GM19238 (cell line): ENCODE measurements at regions not wholly inside any gene's neighbourhood (a gene's known extent, or its start where the extent isn't known, plus 50 kb on each side); places are given as distances from the start of the nearest gene placed in this dataset.
"Not testable (repeated sequence)": the region's sequence is repeated elsewhere in the genome, so short reads cannot be mapped to it uniquely, and the experiment has no call there.

ENCODE experiments used
- DNase-seq: peaks from one replicate; pipeline ENCODE4 v3.0.0; 2011; ENCODE audit warnings: low spot score; ENCODE audit not compliant: insufficient read length

DNA sequence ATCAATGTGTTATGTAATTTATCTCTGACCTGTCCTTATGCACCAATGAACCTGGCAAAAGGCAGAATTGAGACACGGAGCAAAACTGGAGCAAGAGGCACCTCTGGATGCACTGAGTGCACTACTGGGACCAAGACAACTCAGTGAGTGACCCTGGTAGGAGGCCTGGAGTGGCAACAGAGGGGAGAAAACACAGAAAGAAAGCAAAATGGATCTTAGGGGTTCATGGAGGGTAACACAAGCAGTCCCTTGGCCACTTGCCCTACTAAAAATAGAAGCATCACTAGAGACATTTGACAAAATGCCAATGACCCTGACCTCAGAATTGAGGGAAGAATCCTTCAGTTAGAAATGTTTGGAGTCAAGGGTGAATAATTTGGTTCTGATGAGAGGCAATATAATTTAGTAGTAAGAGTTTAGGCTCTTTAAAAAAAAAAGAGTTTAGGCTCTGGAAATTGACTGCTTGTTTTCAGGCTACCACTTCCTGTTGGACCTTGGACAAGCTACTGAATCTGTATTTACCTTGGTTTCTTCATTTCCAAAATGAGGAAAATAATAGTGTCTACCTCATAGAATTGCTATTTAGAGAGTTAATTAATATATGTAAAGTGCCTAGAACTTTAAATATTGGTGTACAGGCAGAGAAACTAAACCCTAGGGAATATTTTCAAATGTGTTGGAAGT, 234.9 kb upstream of the TARS1 start:
- DNase-seq, result no peak

DNA sequence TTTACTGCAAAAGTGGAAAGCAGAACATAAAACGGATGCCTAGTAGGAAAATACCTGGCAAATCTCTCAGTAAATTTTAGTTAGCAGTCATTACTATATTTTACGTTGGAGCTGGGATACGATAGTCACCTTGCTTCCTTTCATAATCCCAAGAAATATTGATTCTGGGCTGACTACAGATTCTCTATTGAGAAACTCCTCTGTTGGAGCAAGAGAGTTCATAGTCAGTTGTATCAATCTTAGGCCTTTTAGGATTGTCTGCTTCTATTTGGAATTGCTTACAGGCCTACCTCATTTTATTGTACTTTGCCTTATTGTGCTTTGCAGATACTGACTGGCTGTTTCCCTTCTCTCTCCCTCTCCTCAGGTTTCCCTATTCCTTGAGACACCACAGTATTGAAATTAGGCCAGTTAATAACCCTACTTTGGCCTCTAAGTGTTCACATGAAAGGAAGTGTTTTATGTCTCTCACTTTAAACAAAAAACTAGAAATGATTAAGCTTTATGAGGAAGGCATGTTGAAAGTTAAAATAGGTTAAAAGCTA, 233.7 kb upstream of the TARS1 start:
- DNase-seq, result no peak

DNA sequence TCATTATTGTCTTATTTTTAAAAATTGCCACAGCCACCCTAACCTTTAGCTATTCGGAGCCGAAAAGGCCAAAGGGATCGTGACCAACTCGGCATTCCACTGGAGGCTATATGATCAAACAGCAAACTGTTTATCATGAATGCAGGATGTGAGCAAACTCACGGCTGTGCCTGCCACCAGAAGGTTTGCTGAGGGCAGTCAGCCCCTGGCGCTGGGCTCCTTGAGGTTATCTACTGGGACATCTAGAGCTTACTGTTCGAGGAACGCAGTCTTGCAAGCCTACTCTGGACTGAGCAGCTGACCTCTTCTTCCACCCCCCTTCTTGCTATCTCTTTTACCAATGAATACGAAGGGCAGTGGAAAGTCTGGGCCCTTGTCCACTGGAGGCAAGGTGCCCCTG, 231.5 kb upstream of the TARS1 start:
- DNase-seq, result no peak

DNA sequence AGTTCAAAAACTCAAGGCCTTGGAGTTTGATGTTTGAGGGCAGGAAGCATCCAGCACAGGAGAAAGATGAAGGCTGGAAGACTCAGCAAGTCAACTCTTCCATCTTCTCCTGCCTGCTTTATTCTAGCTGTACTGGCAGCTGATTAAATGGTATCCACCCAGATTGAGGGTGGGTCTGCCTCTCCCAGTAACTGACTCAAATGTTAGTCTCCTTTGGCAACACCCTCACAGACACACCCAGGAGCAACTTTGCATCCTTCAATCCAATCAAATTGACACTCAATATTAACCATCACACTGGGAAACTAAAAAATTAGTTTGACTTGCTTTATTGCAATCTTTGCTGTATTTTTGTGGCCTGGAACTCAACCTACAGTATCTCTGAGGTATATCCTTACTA, 230.5 kb upstream of the TARS1 start:
- DNase-seq, result not testable (repeated sequence)

DNA sequence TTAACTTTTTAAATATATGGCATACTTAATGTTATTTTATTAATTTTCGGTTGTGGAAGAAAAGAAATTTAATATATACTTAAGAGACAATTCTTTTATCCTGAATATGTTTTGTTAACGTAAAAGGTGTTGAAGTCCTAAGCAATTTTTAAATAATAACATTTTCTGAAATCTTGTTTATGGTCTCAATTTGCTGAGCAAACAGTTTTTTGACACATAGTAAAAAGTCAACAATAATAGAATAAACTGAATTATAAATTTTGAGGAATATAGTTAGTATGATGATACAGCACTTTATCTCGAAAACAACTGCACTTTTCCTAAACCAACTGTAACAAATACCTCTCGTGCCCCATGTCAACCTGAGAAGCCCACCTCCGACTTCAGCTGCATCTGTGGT, 229.8 kb upstream of the TARS1 start:
- no peak for DNase-seq

DNA sequence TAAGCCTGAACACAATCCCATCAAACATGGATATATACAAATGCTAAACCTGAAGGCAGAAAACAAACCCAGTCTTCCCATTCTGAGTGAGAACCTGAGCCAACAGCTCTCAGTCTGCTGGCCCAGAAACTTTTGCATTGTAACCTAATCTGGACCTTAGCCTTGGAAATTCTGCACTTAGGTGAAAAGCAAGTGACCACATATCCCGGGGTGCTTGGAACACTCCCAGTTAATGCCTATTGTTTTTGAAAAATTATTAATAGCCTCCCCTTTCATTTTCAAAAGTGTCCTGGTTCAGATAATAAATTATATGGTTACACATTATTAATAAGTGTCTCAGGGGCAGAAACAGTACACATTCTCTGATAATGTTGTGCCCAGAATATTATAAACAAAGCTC, 228.3 kb upstream of the TARS1 start:
- DNase-seq, result no peak

DNA sequence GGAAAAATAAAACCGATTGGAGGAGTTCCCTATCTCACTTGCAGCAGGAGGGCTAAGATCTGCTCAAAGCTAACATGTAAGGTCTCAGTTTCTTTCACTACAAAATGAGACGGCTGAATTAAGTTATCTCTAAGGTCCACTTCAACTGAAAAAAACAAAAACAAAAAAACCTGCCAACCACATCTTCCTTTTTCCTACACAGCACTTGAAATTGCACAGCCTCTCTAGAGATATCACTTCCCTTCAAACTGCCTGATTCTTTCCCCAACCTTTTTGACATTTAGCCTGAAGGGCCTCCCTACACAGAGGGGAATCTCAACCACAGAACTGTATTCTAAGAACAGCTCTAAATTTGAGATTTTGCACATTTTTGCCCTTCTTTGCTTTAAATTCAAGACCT, 227.9 kb upstream of the TARS1 start:
- DNase-seq, result no peak

DNA sequence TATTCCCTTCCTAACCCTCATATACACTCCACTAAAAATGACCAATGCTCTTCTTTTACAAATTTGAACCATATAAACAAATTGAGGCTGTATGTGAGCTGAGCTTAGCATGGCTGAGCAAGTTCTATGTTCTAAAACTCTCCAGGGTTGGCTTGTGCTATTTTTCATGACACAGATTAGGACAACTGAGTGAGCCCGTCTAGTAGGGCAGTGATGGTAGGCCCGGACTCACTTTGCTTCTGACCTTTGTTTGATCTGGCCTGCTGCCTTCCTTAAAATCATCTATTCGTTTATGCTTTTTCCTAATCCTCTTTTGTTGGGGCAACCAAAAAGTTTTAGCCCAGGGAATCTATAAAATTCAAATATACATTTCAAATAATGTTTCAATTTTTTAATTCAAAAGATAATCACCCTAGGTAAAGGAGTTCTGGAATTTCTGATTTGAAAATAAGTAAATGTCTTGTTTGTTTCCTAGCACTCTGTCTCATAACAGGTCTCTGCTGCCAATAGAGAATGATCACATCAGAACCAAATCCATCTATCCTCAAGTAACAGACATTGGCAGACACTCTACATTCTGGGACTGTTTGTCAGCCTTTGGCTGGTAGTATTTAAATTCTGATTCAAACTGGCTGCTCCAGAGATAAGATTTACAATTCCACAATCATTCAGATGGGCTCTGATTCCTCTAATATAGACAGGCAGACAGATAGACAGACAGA, 217.0 kb upstream of the TARS1 start:
- DNase-seq, result no peak

DNA sequence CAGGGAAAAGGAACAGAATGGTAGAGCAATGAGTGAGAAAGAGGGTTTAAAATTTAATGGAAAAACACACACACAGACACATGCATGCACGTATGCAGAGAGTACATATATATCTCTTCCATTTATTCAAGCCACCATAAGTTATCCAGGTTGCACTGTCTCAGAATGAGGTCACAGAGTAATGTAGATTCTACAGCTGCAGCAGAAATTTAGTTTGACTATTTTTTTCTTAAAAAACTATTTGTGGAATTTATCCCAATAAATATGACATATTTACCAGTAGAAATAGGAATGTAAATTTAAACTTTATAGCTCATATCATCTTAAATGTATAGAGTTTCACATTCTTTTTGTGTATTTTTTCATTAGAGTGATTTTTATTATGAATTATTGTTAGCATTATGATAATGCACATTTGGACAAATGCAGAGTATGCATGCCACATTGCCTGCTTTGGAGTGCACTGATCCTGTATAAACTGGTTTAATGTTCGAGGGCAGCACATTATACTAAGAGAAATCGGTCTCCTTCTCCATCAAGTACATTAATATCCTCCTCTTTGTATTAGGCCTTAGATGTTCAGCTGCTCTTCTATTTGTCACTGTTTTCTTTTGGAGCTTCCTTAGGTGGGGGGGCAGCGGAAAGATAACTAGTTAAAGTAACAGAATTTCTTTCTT, 216.3 kb upstream of the TARS1 start:
- no peak for DNase-seq

DNA sequence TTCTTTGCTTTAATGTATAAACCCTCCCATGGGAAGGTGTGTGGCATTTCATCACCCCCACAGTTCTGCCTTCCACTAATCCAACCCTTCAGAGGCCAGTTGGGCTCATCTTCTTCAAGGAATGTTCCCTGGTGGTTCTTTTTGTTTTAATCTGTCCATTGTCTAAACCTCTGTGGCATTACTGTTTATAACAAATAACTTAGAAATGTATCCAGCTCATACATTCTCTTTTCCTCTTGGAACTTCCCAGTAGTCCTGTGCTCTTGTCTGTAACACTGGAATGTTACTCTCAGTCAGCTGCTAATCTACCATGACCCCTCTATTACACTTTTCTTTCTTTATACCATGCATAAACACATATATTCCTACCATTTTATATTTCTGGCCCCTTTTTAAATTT, 213.5 kb upstream of the TARS1 start:
- no peak for DNase-seq

DNA sequence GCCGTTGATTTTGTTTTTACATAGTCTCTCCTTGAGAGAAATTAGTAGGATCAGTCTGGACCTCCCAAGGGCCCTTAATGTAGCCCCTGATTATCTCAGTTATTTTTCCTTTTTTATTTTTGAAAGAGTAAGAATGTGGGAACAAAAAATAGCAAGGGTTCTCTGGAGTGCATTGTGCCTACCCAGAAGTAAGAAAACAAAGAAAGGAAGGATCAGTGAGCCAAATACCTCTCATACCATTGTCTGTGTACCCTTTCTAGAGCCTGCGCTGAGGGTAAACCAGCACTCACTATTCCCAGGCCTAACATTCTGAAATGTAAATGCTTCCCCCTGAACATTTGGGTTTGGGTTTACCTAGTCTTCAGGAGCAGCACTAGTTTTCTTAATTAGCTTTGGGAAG, 213.0 kb upstream of the TARS1 start:
- no peak for DNase-seq

DNA sequence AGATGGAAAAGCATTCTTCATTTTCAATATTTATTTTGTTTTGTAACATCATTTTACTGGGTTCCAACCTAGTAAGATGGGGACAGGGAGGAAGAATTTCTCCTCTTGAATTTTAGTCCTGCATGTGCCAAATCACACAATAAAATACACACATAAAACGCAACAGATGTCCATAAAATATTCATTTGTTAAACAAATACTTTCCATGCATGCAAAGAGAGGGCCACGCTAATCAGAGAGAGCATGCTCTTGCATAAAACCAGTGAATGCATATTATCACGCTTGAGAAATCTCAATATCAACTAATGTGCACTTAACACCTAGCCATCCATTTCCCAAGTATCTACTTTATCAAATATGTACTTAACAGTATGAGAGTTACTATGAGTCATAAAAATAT, 212.6 kb upstream of the TARS1 start:
- DNase-seq, result no peak

DNA sequence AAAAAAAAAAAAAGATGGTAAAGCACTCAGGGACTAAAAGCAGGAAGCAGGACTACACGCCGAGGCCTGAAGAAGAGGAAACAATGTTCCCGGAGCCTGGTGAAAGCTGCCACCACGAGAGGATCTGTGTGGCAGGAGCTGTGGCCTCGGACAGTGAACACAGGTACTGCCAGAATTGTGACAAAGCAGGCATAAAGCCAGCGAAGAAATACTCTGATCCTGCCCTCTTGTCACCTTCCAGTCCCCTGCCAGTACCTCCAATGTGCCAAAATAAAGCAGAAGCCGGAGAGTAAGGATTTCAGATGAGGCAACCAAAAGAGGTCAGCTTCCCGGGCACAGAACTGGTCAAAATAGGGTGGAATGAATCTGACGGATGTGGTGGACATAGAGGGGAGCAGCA, 211.5 kb upstream of the TARS1 start:
- DNase-seq, result no peak

DNA sequence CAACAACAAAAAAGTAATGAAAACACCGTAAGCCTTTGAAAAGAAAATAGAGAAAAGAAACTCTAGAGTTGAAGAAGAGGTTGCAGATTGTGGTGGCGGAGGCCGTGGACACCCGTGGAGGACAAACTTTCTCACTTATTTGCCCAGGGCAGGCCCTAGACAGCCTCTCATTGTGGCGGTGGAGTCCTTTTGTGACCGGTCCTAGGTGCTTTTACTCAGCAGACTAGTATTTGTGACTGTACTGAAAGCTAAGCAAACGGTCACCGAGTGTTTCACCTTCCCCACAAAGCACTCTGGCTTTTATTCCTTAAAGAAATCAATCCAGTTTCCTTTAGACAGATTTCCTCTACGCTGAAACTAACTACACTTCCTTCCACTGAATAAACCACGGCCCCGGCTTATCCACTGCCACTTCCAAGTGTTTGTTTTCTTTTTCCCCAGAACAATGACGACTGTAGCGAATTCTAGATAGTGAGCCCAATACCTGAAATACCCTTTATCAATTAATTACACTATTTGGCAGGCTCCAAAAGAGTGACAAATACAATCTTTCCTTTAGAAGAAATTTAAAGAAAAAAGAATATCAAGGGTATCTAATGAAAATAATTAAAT, 210.2 kb upstream of the TARS1 start:
- no peak for DNase-seq

DNA sequence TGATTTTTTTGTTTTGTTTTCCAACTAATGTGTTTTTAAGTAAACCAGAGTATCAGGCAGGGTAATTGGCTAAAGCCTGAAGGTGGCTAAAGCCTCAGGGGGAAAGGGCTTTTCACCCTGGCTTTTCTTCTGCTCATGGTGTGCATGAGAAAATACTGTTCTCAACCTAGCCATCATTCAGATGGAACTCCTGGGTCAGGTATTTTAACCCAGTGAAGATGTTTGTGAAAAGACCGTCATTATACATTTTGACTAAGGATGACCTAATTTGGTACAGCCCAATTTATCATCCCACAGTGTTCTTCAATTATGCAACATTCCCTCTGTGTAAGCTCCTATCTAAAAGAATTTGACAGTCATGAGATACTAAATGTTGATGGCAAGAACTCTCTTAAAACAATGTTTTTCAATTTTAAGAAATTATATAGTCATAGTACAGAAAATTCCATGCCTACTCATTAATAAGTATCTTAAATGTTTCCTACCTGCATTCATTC, 209.5 kb upstream of the TARS1 start:
- DNase-seq, result no peak

DNA sequence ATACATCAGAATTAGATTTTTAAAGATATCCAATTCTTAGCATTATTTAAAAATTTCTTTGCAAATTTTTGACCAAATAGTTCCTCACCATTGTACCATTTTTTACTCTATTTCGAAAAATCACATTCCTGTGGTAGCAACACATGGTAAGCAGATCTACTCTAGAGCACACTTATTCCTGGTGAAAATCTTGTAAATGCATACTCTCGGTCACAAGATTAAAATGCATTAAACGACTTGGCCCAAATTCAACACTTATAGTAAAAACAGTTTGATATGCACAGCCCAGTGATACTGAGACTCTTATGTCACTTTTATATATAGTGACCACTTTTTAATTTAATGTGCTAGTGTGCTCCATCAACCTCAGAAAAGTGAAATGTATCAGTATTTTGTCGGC, 208.8 kb upstream of the TARS1 start:
- DNase-seq, result no peak

DNA sequence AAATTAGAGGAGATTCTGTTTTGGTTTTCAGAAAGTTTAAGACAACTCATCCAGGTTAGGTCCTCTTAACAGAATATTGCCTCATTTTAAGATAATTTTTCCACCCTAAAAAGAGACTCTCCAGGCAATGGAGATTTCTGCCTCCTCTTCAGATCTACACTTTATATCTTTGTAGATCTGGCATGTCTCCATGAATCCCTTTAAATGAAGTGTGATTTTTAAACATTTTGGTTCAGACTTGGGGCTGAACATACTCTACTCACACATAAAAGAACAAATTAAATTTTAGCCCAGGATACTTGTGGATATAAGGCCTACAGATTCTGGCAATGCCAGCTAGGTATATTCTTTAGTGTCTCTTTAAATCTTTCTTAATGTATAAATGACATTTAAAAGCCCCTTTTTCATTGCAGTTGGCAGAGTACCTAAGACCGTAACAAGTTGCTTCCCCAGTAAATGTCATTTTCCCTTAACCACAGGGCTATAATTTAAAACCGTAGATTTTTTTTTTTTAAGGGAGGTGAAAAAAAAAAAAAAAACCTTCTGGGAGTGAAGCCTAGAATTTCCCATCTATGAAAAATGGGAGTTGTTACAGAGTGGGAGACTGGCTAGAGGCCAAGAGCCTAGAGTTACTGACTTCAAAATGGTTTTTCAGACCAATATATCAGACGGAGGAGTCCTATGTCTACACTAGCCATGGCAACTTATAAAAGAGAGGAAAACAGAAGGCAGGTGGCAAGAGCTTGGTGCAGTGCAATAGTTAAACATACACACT, 207.8 kb upstream of the TARS1 start:
- DNase-seq, result no peak

DNA sequence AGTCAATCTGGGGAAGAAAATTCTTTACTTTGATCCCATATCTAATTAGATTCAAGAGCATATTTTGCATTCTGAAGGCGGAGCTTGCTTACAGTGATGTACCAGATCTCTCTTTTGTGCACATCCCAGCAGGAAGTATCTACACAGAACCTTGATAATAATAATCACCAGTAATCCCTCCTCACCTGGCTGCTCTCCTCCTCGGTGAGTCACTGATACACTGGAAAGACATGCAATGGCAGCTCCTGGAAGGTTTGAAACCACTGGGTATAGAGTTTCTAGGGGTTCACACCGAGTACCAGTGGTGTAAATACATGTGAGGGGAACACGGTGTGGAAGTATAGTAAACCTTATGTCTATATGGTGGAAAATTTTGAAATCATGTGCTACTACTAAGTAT, 205.5 kb upstream of the TARS1 start:
- no peak for DNase-seq

DNA sequence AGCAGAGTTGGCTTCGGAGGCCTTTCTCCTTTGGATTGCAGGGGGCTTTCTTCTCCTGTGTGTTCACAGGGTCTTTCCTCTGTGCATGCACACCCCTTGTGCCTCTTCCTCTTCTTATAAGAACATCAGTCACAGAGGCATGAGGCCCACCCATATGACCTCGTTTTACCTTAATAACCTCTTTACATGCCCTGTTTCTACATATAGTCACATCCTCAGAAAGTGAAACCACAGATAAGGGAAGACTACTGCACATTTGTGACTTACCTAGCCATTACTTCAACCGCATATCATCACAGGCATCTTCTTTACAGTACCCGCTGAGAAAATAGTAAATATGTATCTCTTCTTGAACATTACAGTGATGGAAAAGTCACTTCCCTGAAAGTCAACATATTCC, 204.9 kb upstream of the TARS1 start:
- no peak for DNase-seq

DNA sequence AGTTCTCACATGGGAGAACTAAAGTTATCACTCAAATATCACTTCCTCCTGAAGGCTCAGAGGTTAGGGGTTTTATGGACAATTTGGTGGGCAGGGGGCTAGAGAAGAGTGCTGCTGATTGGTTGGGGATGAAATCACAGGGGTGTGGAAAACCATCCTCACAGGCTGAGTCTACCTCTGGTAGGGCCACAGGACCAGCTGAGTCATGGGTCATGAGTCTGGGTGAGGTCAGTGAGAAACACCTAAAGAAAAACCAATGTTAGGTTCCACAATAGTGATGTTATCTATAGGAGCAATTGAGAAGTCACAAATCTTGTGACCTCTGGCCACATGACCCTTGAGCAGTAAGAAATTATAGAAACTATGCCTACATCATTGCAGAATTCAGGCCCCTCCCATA, 203.3 kb upstream of the TARS1 start:
- DNase-seq, result no peak
